Astrocyte of the cerebellum (primary cell): ENCODE measurements at regions not wholly inside any gene's neighbourhood (a gene's known extent, or its start where the extent isn't known, plus 50 kb on each side); places are given as distances from the start of the nearest gene placed in this dataset.
A peak's percentile ranks its signal among the peaks of the same experiment; 100 is the strongest.
"Not testable (repeated sequence)": the region's sequence is repeated elsewhere in the genome, so short reads cannot be mapped to it uniquely, and the experiment has no call there.

Experiments used
- DNase-seq: peaks from one replicate; pipeline ENCODE4 v3.0.0-alpha.2; 2011; ENCODE audit warnings: low read depth
- H3K4me3 ChIP-seq: 2 replicates; pipeline ENCODE4 v1.5.1; 2011; ENCODE audit warnings: mild to moderate bottlenecking, low read depth, low read length, moderate library complexity
- CTCF ChIP-seq: IDR thresholded peaks from 2 replicates; pipeline ENCODE4 v1.5.1; 2012; ENCODE audit warnings: low read length, low read depth, moderate library complexity, mild to moderate bottlenecking; ENCODE audit errors: missing control alignments
- in situ Hi-C: cut with HindIII; loops from 2 replicates; pipeline ENCODE4 v1.10.0; 2017; ENCODE audit warnings: low sequenced_read_pairs

GRCh38 chr18:70808481-70809056 lies 519.7 kb downstream of the SOCS6 start:
- TF ChIP-seq CTCF = no peak
- in situ Hi-C loops = no loop called here
- H3K4me3 ChIP-seq = no peak overlapping the region
- DNase-seq = no peak

GRCh38 chr18:70781860-70782453 lies 493.1 kb downstream of the SOCS6 start:
- peak; percentile 73 for TF ChIP-seq CTCF
- DNase-seq = peak; percentile 18
- no peak overlapping the region for H3K4me3 ChIP-seq
- in situ Hi-C loops = no loop called here

GRCh38 chr18:70766254-70766653 lies 477.4 kb downstream of the SOCS6 start:
- DNase-seq, in situ Hi-C loops, H3K4me3 ChIP-seq: not testable (repeated sequence)

GRCh38 chr18:70762812-70763211 lies 474.0 kb downstream of the SOCS6 start:
- DNase-seq = no peak
- H3K4me3 ChIP-seq = no peak overlapping the region
- in situ Hi-C loops = no loop called here
- no peak for TF ChIP-seq CTCF

- in situ Hi-C loops = no loop called here
- H3K4me3 ChIP-seq = no peak overlapping the region
- TF ChIP-seq CTCF = no peak
- no peak for DNase-seq
Observed at GRCh38 chr18:70758780-70759179, 469.9 kb downstream of the SOCS6 start.

GRCh38 chr18:70754486-70754885 lies 465.6 kb downstream of the SOCS6 start:
- in situ Hi-C loops = no loop called here

More at GRCh38 chr18:70754486-70754885, 465.6 kb downstream of the SOCS6 start:
- TF ChIP-seq CTCF = no peak
- no peak for DNase-seq
- H3K4me3 ChIP-seq = no peak overlapping the region
